ENCODE measurements at regions not wholly inside any gene's neighbourhood (a gene's known extent, or its start where the extent isn't known, plus 50 kb on each side); places are given as distances from the start of the nearest gene placed in this dataset.

GRCh38 chr2:226434702-226435101 lies 364.9 kb downstream of the IRS1 start:
- no peak overlapping the region for H3K27ac ChIP-seq
- peaks cover 0 to 10% (median 2%) of the 10 kb centered on the region in 4 donors for H3K4me1 ChIP-seq

GRCh38 chr2:226431288-226431948 lies 368.2 kb downstream of the IRS1 start:
- no peaks in the 10 kb centered on the region for H3K36me3 ChIP-seq
- no peak overlapping the region for H3K4me3 ChIP-seq
- H3K9me3 ChIP-seq = no peaks in the 10 kb centered on the region
- TF ChIP-seq CTCF (IDR thresholded peaks at IDR 0.05) = no peak
- H3K27ac ChIP-seq = no peak overlapping the region
- DNase-seq = no peak
- no peaks in the 10 kb centered on the region for H3K27me3 ChIP-seq
- no peaks in the 10 kb centered on the region for H3K4me1 ChIP-seq
- intact Hi-C loops (cut with DNase I; ENCODE audit: low total_unique reads) = no loop called here

More at GRCh38 chr2:226434702-226435101, 364.9 kb downstream of the IRS1 start:
- Histone ChIP-seq H3K36me3 (no peaks in the 10 kb centered on the region), H3K9me3 (no peaks in the 10 kb centered on the region), H3K4me3 (no peak overlapping the region), H3K27me3 (no peaks in the 10 kb centered on the region)
- no peak for DNase-seq
- intact Hi-C loops (cut with DNase I; ENCODE audit: low total_unique reads) = no loop called here
- TF ChIP-seq CTCF (IDR thresholded peaks at IDR 0.05) = no peak

GRCh38 chr2:226429476-226429875 lies 370.1 kb downstream of the IRS1 start:
- Histone ChIP-seq H3K27me3 (no peaks in the 10 kb centered on the region), H3K4me1 (no peaks in the 10 kb centered on the region), H3K36me3 (no peaks in the 10 kb centered on the region), H3K4me3 (no peak overlapping the region), H3K9me3 (no peaks in the 10 kb centered on the region), H3K27ac (no peak overlapping the region)
- no peak for TF ChIP-seq CTCF (IDR thresholded peaks at IDR 0.05)
- intact Hi-C loops (cut with DNase I; ENCODE audit: low total_unique reads) = no loop called here
- no peak for DNase-seq

GRCh38 chr2:226427538-226428307 lies 371.9 kb downstream of the IRS1 start:
- Histone ChIP-seq H3K36me3 (no peaks in the 10 kb centered on the region), H3K9me3 (no peaks in the 10 kb centered on the region), H3K4me3 (no peak overlapping the region), H3K4me1 (peaks cover 0 to 7% (median 5%) of the 10 kb centered on the region in 4 donors), H3K27me3 (no peaks in the 10 kb centered on the region), H3K27ac (no peak overlapping the region)
- DNase-seq = peak in 1 of 2 donors; percentile 20
- intact Hi-C loops (cut with DNase I; ENCODE audit: low total_unique reads) = no loop called here
- TF ChIP-seq CTCF (IDR thresholded peaks at IDR 0.05) = no peak

- no peak overlapping the region for H3K27ac ChIP-seq
- no peaks in the 10 kb centered on the region for H3K27me3 ChIP-seq
- DNase-seq = no peak
- no peaks in the 10 kb centered on the region for H3K9me3 ChIP-seq
- peaks cover 0 to 7% (median 5%) of the 10 kb centered on the region in 4 donors for H3K4me1 ChIP-seq
- no peaks in the 10 kb centered on the region for H3K36me3 ChIP-seq
- H3K4me3 ChIP-seq = no peak overlapping the region
- no peak for TF ChIP-seq CTCF (IDR thresholded peaks at IDR 0.05)
- intact Hi-C loops (cut with DNase I; ENCODE audit: low total_unique reads) = no loop called here
These were observed 373.3 kb downstream of the IRS1 start for GRCh38 chr2:226426292-226426736.
